ENCODE measurements at regions not wholly inside any gene's neighbourhood (a gene's known extent, or its start where the extent isn't known, plus 50 kb on each side); places are given as distances from the start of the nearest gene placed in this dataset.

DNA sequence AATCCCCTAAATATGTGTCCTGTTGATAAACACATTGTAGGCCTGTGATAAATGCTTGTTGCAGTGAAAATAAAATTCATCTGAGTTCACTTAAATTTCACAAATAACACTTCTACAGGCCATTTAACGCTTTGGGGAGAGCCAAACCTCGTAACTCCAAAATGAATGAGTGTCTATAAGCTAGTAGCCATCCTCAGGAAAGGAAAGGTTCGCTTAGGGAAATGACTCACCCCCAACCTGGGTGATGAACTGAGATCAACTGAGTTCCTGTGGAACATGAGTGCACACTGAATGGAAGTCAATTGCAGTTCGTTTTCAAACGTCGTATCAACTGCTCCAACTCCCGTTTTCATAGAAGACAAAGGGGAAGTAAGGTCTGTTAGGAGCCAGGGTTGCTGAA, 527.6 kb upstream of the ID2 start:
- no peak for TF ChIP-seq ZNF654 (tag by site-specific recombination; IDR thresholded peaks at IDR 0.05; ENCODE audit: low read depth)
- TF ChIP-seq WT1 (tag by site-specific recombination; IDR thresholded peaks at IDR 0.05), result no peak
- TF ChIP-seq, protein P1, sequence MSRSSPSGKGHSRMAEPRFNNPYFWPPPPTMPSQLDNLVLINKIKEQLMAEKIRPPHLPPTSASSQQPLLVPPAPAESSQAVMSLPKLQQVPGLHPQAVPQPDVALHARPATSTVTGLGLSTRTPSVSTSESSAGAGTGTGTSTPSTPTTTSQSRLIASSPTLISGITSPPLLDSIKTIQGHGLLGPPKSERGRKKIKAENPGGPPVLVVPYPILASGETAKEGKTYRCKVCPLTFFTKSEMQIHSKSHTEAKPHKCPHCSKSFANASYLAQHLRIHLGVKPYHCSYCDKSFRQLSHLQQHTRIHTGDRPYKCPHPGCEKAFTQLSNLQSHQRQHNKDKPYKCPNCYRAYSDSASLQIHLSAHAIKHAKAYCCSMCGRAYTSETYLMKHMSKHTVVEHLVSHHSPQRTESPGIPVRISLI (tag by site-specific recombination; IDR thresholded peaks at IDR 0.05), result no peak
- no peak for TF ChIP-seq ZNF324 (tag by site-specific recombination; IDR thresholded peaks at IDR 0.05)
- no peak for TF ChIP-seq ZNF223 (tag by site-specific recombination; IDR thresholded peaks at IDR 0.05)
- TF ChIP-seq ZSCAN16 (tag by site-specific recombination; IDR thresholded peaks at IDR 0.05), result no peak
